Keratinocyte (primary cell): ENCODE measurements at regions not wholly inside any gene's neighbourhood (a gene's known extent, or its start where the extent isn't known, plus 50 kb on each side); places are given as distances from the start of the nearest gene placed in this dataset.

Experiments used
- EZH2 ChIP-seq: IDR thresholded peaks from one replicate; pipeline ENCODE4 v1.6.1; 2012; ENCODE audit warnings: inconsistent platforms, mild to moderate bottlenecking, low read length, moderate library complexity
- TF ChIP-seq, protein P1 (sequence below), 3 experiments: IDR thresholded peaks in 1 of 3; conservative IDR thresholded peaks in 1 of 3; optimal IDR thresholded peaks in 1 of 3; 2 replicates in 2 of 3; 3 replicates in 1 of 3; pipeline versions ENCODE3 to v1.5.1; 2011; ENCODE audit warnings: low read length in 3 of 3, mild to moderate bottlenecking in 3 of 3, moderate library complexity in 2 of 3, control low read depth in 1 of 3, inconsistent platforms in 1 of 3; ENCODE audit not compliant: insufficient read depth in 2 of 3; ENCODE audit errors: extremely low read depth in 1 of 3

DNA sequence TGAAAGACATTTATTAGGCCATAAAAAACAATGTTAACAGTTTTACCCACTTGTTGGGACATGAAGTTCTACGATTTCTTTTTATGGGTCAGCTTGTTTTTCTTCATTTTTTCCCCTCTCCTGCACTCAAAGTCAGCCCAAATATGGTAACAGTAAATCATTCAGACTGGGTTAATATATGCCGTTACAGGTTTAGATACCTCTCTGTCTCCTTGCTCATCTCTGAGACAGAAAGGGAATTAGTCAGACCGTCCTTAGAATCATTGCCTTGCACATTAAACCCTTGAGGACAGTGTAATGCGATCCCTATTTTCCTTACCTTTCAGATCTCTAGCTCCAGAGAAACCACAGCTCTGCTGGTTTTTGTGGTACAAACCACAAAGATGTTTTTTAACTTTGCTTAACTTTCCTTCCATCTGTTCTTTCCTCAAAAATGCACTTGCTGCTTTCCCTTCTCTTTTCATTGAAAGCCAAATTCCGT is 613.3 kb downstream of the PLPP3 start:
- TF ChIP-seq, protein P1, sequence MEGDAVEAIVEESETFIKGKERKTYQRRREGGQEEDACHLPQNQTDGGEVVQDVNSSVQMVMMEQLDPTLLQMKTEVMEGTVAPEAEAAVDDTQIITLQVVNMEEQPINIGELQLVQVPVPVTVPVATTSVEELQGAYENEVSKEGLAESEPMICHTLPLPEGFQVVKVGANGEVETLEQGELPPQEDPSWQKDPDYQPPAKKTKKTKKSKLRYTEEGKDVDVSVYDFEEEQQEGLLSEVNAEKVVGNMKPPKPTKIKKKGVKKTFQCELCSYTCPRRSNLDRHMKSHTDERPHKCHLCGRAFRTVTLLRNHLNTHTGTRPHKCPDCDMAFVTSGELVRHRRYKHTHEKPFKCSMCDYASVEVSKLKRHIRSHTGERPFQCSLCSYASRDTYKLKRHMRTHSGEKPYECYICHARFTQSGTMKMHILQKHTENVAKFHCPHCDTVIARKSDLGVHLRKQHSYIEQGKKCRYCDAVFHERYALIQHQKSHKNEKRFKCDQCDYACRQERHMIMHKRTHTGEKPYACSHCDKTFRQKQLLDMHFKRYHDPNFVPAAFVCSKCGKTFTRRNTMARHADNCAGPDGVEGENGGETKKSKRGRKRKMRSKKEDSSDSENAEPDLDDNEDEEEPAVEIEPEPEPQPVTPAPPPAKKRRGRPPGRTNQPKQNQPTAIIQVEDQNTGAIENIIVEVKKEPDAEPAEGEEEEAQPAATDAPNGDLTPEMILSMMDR (optimal IDR thresholded peaks at IDR 0.05 in 1 of 3, IDR thresholded peaks at IDR 0.05 in 1 of 3, conservative IDR thresholded peaks at IDR 0.05 in 1 of 3; ENCODE audit: extremely low read depth in 1 of 3, insufficient read depth in 2 of 3, low read length in 3 of 3), result no peak
- no peak for TF ChIP-seq EZH2
